GM12878 (cell line): ENCODE measurements at regions not wholly inside any gene's neighbourhood (a gene's known extent, or its start where the extent isn't known, plus 50 kb on each side); places are given as distances from the start of the nearest gene placed in this dataset.

ENCODE experiments used
- ATAC-seq: fragments of 200-7000 bp; cut with Tn5 transposase; 3 replicates; pipeline ENCODE4 v1.9.1; 2020; ENCODE audit warnings: mild to moderate bottlenecking, moderate library complexity
- BruUV-seq: library from RNA; stranded (reverse); fragments of 400-500 nt; replicated peaks from 2 replicates; lab custom pipeline; 2021; lab: Mats Ljungman, UMichigan
- CTCF ChIA-PET: fragments of 300-600 bp; sonication (Branson Sonifier 250); formaldehyde crosslinking; extraction: SDS; loops from one replicate; lab custom pipeline; 2021; ENCODE audit warnings: inconsistent platforms; lab: Yijun Ruan, JAX
- POLR2A ChIA-PET: fragments of 350-600 bp; formaldehyde crosslinking; extraction: SDS; loops from one replicate; lab custom pipeline; 2021; ENCODE audit warnings: inconsistent platforms; lab: Charles Lee
- RAD21 ChIA-PET: fragments of 300-600 bp; sonication (Branson Sonifier 250); formaldehyde crosslinking; loops from one replicate; lab custom pipeline; 2023; ENCODE audit warnings: antibody characterized with exemption; ENCODE audit not compliant: unreplicated experiment; lab: Charles Lee
- SMC1A ChIA-PET: fragments of 300-600 bp; sonication (Branson Sonifier 250); formaldehyde crosslinking; loops from one replicate; lab custom pipeline; 2023; ENCODE audit not compliant: unreplicated experiment, uncharacterized antibody; lab: Charles Lee
- DNase-seq: peaks from one replicate; pipeline ENCODE4 v3.0.0-alpha.2; 2011; ENCODE audit warnings: low read depth, low spot score
- FAIRE-seq: peaks from 3 replicates; lab custom pipeline; 2011; peaks lifted over from hg19 to GRCh38; lab: Jason Lieb, UNC
- H2AFZ ChIP-seq: 2 replicates; pipeline ENCODE4 v1.6.0; 2011; ENCODE audit warnings: low read depth, low read length, control low read depth; ENCODE audit not compliant: control insufficient read depth
- H3K27ac ChIP-seq: 2 replicates; pipeline ENCODE4 v1.5.1; 2011; ENCODE audit warnings: control low read depth; ENCODE audit not compliant: control insufficient read depth, insufficient read depth
- H3K27me3 ChIP-seq, 2 experiments: replicated peaks in 1 of 2; 2 replicates each; pipeline versions ENCODE4 v1.6.0 to v1.6.1; 2011; ENCODE audit warnings: low read length in 1 of 2; ENCODE audit not compliant: control insufficient read depth in 2 of 2, insufficient read depth in 2 of 2
- H3K36me3 ChIP-seq, 2 experiments: 2 replicates each; pipeline ENCODE4 v1.5.1; 2011; ENCODE audit warnings: low read length in 1 of 2; ENCODE audit not compliant: control insufficient read depth in 2 of 2, insufficient read depth in 2 of 2
- H3K4me1 ChIP-seq: 2 replicates; pipeline ENCODE4 v1.6.1; 2011; ENCODE audit warnings: mild to moderate bottlenecking, low read length, moderate library complexity, mixed read lengths; ENCODE audit not compliant: control insufficient read depth, insufficient read depth
- H3K4me2 ChIP-seq: 2 replicates; pipeline ENCODE4 v1.6.0; 2011; ENCODE audit warnings: control low read depth; ENCODE audit not compliant: control insufficient read depth, insufficient read depth
- H3K4me3 ChIP-seq: fragments of 200-600 bp; sonication (generic); 2 replicates; pipeline ENCODE4 v1.5.1; 2016
- H3K79me2 ChIP-seq: 2 replicates; pipeline ENCODE4 v1.6.0; 2011; ENCODE audit warnings: low read length; ENCODE audit not compliant: control insufficient read depth, insufficient read depth
- H3K9ac ChIP-seq: 2 replicates; pipeline ENCODE4 v1.8.0; 2011; ENCODE audit warnings: low read length, control low read depth, mixed read lengths; ENCODE audit not compliant: control insufficient read depth, insufficient read depth
- H3K9me3 ChIP-seq: replicated peaks from 3 replicates; pipeline ENCODE4 v1.5.1; 2011; ENCODE audit warnings: mild to moderate bottlenecking, low read length; ENCODE audit not compliant: control insufficient read depth, insufficient read depth
- H4K20me1 ChIP-seq: 2 replicates; pipeline ENCODE4 v1.6.0; 2011; ENCODE audit not compliant: control insufficient read depth, insufficient read depth
- E4F1 ChIP-seq: fragments of 450-650 bp; IDR thresholded peaks from 2 replicates; pipeline ENCODE4 v1.6.1; 2018; ENCODE audit warnings: borderline replicate concordance, mild to moderate bottlenecking; ENCODE audit not compliant: partially characterized antibody
- EGR1 ChIP-seq, 2 experiments: IDR thresholded peaks; 1 replicate in 1 of 2; 2 replicates in 1 of 2; pipeline ENCODE4 v1.6.1; 2011 to 2012; ENCODE audit warnings: low read depth in 2 of 2, low read length in 2 of 2, borderline replicate concordance in 1 of 2, mild to moderate bottlenecking in 1 of 2, moderate library complexity in 1 of 2
- GATAD2B ChIP-seq: fragments of 450-650 bp; conservative IDR thresholded peaks from 2 replicates; pipeline ENCODE4 v1.6.1; 2017; ENCODE audit warnings: low read depth, mild to moderate bottlenecking, moderate library complexity
- IRF3 ChIP-seq: fragments of 450-650 bp; IDR thresholded peaks from 2 replicates; pipeline ENCODE4 v1.6.1; 2014; ENCODE audit warnings: mild to moderate bottlenecking
- IRF4 ChIP-seq: IDR thresholded peaks from 2 replicates; pipeline ENCODE4 v1.6.1; 2011; ENCODE audit warnings: low read depth, low read length
- MTA2 ChIP-seq: fragments of 450-650 bp; IDR thresholded peaks from 2 replicates; pipeline ENCODE4 v1.6.1; 2016; ENCODE audit warnings: low read depth, mild to moderate bottlenecking, moderate library complexity
- NFIC ChIP-seq: IDR thresholded peaks from 2 replicates; pipeline ENCODE4 v1.6.1; 2012; ENCODE audit warnings: low read depth, mild to moderate bottlenecking, inconsistent platforms, low read length, moderate library complexity
- WGBS: methylation state at CpG from one replicate; pipeline ENCODE4 v1.1.6; 2016; ENCODE audit warnings: low lambda C conversion rate; ENCODE audit not compliant: insufficient replicate concordance, insufficient coverage; ENCODE audit errors: missing lambda C conversion rate; 5-methylcytosine and 5-hydroxymethylcytosine counted together
- in situ Hi-C: fragments of 300-500 bp; cut with MboI; formaldehyde crosslinking; loops from 9 replicates; pipeline ENCODE4 v1.14.3; 2018; ENCODE audit warnings: mixed read lengths
- intact Hi-C: fragments of 100-400 bp; cut with micrococcal nuclease; formaldehyde crosslinking; loops from one replicate; pipeline ENCODE4 v1.14.2; 2022; ENCODE audit not compliant: unreplicated experiment

- no peak overlapping the region for H3K27ac ChIP-seq
- ChIA-PET RAD21 (interaction anchor here (1.3 kb wide), 2 partner anchors 289 to 295 kb away, joined by 3 read pairs; no protein-coding TSS in a partner anchor), SMC1A (interaction anchor here (1.0 to 1.1 kb wide), 2 partner anchors 121 to 289 kb away, joined by 3 read pairs; no protein-coding TSS in a partner anchor), POLR2A (no interaction called here), CTCF (no interaction called here)
- ATAC-seq (no peak), FAIRE-seq (no peak), DNase-seq (no peak)
- 18% methylated on average over 8 of the region's 8 CpGs for WGBS
- no TSS peak for BruUV-seq
- no peak for TF ChIP-seq E4F1
- no peak for TF ChIP-seq EGR1 (IDR thresholded peaks at IDR 0.05; ENCODE audit: borderline replicate concordance in 1 of 2, low read depth in 2 of 2, low read length in 2 of 2)
- no peak for TF ChIP-seq IRF3
- TF ChIP-seq MTA2: no peak
- no peak for TF ChIP-seq NFIC
- no peak for TF ChIP-seq IRF4
- no peak for TF ChIP-seq GATAD2B
- H3K9me3 ChIP-seq: no peaks in the 10 kb centered on the region
- H3K79me2 ChIP-seq: no peaks in the 10 kb centered on the region
- H3K4me1 ChIP-seq: no peaks in the 10 kb centered on the region
- intact Hi-C loops: no loop called here
- no peak overlapping the region for H3K9ac ChIP-seq
- H2AFZ ChIP-seq: no peak overlapping the region
- no peaks in the 10 kb centered on the region for H4K20me1 ChIP-seq
- H3K4me3 ChIP-seq: no peak overlapping the region
- no peaks in the 10 kb centered on the region for H3K36me3 ChIP-seq
- no peaks in the 10 kb centered on the region; a peak in 2 of 4 replicates for H3K27me3 ChIP-seq
- H3K4me2 ChIP-seq: no peak overlapping the region
- in situ Hi-C loops: no loop called here
Measured at GRCh38 chr3:45329761-45330305, 58.5 kb upstream of the LARS2 start.
